DOHH2 (cell line): ENCODE measurements at regions not wholly inside any gene's neighbourhood (a gene's known extent, or its start where the extent isn't known, plus 50 kb on each side); places are given as distances from the start of the nearest gene placed in this dataset.
"Not testable (repeated sequence)": the region's sequence is repeated elsewhere in the genome, so short reads cannot be mapped to it uniquely, and the experiment has no call there.

Experiments
- EZH2phosphoT487 ChIP-seq: fragments of 200-600 bp; sonication (generic); IDR thresholded peaks from 2 replicates; pipeline ENCODE4 v1.6.1; 2017; ENCODE audit warnings: borderline replicate concordance, mild to moderate bottlenecking, antibody characterized with exemption, low read length, moderate library complexity, mixed read lengths
- TF ChIP-seq, protein P1 (sequence below): fragments of 200-600 bp; sonication (generic); IDR thresholded peaks from one replicate; pipeline ENCODE4 v1.5.1; 2014; ENCODE audit warnings: antibody characterized with exemption, mild to moderate bottlenecking, low read depth, low read length; ENCODE audit not compliant: poor library complexity, severe bottlenecking

DNA sequence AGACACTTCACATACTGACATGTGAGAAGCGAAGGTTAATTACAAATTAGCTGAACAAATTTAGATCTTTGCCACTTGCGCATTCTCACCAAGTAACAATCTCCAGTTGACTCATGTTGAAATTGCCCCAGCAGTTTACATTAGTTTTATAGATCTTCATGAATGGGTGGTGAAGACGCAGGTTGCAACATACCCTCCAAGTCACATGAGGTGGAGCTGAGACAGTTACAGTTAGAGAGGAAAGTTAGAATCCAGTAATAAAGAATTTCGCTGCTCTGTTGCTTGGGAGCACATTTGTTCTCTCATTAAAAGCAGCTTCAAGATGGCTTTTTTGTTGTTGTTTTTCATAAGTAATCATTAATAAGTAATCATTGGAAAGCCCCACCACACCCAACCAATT lies 119.7 kb downstream of the LAT start:
- TF ChIP-seq, protein P1, sequence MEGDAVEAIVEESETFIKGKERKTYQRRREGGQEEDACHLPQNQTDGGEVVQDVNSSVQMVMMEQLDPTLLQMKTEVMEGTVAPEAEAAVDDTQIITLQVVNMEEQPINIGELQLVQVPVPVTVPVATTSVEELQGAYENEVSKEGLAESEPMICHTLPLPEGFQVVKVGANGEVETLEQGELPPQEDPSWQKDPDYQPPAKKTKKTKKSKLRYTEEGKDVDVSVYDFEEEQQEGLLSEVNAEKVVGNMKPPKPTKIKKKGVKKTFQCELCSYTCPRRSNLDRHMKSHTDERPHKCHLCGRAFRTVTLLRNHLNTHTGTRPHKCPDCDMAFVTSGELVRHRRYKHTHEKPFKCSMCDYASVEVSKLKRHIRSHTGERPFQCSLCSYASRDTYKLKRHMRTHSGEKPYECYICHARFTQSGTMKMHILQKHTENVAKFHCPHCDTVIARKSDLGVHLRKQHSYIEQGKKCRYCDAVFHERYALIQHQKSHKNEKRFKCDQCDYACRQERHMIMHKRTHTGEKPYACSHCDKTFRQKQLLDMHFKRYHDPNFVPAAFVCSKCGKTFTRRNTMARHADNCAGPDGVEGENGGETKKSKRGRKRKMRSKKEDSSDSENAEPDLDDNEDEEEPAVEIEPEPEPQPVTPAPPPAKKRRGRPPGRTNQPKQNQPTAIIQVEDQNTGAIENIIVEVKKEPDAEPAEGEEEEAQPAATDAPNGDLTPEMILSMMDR = not testable (repeated sequence)
- TF ChIP-seq EZH2phosphoT487 = not testable (repeated sequence)
